HG03460 (cell line): ENCODE measurements at regions not wholly inside any gene's neighbourhood (a gene's known extent, or its start where the extent isn't known, plus 50 kb on each side); places are given as distances from the start of the nearest gene placed in this dataset.
"Not testable (repeated sequence)": the region's sequence is repeated elsewhere in the genome, so short reads cannot be mapped to it uniquely, and the experiment has no call there.

Experiments
- ATAC-seq: cut with Tn5 transposase; IDR thresholded peaks from one replicate; pipeline ENCODE4 v1.9.1; 2021; ENCODE audit not compliant: unreplicated experiment

DNA sequence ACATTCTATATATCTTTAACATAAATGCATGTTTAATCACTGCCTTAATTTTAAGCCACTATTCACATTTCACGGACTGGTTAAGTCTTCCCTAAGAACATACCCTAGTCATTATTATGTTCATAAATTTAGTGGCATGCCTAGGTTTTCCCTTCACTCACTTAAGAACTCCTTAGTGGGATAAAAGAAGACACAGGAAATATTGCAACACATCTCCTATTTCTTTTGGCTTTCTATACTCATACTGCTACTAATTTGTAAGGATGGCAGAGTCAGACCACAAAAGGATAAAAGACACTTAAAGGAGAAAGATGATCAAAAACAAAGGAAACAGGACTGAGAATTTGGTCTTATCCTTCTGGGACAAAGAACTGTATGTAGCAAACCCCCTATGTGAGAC is 951.4 kb downstream of the SORCS3 start:
- no peak for ATAC-seq

DNA sequence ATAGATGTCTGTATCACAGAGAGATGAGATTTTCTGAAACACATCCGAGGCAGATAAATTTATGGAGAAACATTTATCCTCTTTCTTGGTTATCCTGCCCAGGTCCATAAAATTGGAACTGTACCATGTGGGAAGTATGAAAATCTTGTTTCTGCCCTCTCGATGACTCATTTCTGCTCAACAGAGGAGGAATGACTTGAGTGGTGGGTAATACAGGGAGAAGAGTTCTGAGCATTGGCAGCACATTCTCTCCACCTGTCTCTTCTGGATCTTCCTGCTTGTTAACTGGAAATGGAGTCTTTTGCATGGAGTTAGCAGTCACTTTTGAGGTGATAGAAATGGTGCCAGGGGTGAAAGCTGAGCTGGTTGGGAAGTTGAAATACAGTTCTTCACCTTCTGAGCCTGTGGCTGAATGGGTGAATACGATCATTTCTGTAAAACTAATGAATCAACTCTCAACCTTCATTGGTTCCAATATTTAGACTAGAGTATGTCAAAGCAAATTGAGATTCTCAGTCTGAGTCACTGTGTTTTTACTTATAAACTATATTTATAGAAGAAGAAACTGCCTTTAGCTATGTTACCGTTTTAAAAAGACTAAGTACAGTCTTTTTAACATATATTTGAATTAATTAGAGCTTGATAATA is 945.5 kb downstream of the SORCS3 start:
- ATAC-seq, result no peak

DNA sequence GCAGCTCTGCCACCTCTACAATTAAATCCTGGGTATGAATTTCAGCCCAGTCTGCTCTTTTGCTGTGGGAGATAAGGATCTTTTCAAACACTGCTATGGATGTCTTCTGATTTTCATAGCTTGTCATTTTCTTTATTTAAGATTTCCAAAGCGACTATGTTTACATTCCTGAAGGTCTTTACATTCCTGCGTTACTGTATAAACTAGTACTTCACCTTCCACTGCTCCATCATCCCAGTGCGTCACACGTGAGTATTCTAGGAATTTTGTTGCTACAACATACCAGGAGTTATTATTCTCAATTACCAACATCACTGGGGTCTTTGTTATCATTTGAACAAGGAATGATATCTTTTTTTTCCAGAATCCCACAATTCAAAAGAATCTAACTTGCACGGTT is 944.7 kb downstream of the SORCS3 start:
- ATAC-seq, result no peak

DNA sequence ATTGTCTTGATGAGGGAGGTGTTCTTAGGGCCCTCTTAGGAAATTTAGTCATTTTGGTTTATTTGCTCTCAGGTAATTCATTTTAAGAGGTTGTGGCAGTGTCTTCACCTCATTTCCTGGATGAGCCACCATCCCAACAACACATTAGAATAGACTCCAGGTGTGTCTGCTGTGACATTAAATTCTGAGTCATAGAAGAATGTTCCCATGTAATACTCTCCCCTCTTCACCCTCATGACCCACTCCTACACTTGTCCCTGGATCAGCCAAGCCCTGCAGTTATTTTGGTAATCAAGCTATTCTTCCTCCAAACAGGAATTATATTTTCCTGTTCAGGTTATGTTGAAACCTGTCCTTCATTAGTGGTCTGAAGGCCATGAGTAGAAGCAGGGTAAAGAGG is 944.1 kb downstream of the SORCS3 start:
- ATAC-seq, result no peak

DNA sequence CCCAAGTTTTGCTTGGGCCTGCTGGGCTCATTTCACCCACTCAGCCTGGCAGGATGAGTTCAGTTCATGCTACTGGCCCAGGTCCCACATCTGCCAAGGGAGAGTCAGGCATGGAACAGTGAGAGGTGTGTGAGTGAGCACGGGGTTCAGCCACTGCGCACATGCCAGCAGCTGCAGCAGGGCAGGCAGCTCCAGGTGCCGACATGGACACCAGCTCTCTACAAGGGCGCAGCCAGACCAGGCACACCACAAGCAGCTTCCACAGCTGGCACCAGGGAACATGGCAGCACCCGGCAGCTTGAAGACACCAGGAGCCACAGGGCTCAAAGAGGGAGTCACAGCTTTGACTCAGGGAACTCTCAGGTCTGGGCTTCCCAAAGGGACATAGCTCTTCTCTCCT is 938.0 kb downstream of the SORCS3 start:
- no peak for ATAC-seq

DNA sequence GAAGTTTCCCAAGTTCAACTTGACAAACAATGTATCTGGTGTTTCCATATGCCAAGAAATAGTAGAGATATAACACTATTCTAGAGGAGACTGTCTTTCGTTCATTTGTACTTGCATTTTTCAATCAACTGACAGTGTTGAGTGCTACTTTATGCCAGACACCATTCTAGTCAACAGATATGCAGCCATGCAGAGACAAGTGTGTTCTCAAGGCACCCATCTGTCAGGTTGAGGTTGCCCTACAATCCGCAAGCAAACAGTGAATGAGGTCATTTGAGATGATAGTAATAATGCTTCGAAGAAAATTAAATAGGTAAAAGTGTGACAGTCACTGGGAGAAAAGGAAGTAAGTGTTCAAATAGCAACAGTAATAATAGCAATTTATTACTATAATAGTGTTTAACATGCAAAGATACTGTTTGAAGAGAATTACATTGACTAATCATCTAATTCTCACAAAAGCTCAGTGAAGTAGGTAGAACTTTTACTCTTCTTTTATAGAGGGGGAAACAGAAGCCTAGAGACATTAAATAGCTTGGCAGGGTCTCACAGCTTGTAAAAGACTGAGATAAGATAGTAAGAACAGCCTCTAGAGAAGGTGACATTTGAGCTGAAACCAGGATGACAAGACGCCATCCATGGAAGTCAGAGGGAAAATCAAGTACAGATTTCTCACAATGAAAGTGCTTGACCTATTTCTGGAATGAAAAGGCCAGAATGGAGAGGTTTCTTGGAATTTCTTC is 936.9 kb downstream of the SORCS3 start:
- no peak for ATAC-seq

DNA sequence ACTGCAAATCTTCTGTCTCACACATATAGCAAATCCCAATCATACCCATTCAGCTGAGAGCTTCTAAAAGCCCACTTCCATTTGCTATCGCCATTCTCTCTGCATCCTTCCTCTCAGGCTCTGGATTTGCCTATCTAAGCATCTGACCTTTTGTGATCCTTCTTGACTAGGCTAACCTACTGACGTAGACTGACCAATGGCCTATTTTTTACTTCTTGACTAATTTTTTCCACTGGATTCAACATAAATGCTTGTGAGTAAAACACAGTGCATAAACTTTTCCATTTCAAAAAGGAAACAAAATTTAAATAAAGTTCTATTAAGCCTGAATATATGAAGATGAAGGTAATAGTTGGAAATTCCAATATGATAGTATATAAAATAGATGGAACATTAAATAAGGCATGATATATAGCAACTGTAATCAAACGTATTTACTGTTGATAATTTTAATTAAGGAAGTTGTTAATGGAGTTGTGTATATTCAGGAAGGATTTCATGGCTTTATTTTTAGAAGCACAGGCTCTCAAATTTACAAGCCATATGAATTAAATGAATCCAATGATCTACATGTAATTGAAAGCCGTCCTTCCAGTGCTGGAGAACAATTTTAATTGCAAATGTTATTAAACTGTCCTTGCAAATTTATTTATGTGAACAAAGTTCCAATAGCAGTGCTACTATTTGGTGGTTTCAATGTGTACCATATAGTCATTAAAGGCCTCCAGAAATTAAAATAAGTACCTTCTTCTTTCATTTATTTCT is 918.4 kb downstream of the SORCS3 start:
- no peak for ATAC-seq

DNA sequence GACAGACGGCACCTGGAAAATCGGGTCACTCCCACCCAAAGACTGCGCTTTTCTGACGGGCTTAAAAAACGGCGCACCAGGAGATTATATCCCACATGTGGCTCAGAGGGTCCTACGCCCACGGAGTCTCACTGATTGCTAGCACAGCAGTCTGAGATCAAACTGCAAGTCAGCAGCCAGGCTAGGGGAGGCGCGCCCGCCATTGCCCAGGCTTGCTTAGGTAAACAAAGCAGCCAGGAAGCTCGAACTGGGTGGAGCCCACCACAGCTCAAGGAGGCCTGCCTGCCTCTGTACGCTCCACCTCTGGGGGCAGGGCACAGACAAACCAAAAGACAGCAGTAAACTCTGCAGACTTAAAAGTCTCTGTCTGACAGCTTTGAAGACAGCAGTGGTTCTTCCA is 909.4 kb downstream of the SORCS3 start:
- not testable (repeated sequence) for ATAC-seq

DNA sequence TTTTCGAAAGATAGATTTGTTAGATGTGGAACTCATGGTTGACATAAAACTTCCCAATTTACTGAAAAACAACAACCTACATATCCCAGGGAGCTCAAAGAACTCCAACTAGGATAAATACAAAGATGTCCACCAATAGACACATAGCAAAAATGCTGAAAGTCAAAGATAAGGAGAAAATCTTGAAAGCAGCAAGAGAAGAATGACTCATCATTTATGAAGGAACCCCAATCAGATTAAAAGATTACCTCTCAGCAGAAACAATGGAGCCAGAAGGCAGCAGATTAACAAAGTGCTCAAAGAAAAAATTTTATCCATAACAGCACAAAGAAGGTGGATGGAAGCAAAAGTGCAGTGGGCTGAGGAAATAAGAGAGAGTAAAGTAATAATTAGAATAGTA is 908.6 kb downstream of the SORCS3 start:
- ATAC-seq, result no peak

DNA sequence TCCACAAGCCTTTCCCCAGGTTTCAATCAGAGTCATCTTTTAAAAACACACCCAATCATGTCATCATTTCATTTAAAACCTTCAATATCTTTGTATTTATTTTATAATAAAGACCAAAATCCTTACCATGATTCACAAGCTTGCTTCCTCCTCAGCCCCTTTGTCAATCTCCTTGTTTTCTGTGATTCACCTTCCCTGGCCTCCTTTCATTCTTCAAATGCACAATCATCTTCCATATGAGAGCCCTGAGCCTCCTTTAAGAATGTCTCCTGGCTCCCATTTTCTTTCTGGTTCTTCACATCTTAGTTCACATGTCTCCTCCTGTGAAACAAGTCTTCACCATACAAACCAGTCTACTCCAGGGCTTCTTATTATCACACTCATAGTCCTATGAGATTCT is 904.0 kb downstream of the SORCS3 start:
- ATAC-seq, result no peak

DNA sequence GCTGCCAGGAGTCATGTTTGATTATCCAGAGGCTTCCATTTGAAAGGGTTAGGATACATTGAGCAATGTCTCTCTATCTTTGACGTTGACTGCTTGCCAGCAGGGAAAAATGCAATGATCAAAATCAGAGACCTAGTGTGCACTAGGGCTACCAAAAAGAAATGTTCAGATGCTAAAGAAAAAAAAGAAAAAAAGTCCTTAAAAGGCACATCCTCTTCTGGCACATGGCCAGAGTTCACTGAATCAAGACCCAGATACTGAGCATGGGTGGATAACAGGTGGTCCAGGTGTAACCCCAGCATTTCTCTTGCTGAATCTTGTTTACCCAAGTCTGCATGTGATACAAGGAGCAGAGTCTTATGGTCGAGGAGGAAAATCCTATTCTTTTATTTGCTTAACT is 899.3 kb downstream of the SORCS3 start:
- ATAC-seq, result no peak

DNA sequence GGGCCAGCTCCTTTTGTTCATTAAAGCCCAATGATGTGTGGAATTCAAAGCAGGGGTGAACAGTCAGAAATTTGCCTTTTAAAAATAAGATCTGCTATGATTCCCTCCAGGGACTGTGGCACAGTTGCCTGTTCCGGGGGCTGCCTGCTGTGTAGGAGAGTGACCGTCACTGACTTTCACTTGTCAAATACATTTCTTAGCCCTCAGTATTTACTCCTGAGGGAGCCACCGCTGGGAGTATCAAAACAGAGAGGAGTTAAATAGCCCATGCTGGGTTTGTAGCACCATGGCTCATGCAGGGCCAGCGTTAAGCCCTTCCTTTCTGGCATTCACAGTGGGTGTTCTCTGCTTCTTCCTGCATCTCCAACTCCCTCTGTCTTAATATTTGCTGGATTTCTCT is 897.8 kb downstream of the SORCS3 start:
- no peak for ATAC-seq

DNA sequence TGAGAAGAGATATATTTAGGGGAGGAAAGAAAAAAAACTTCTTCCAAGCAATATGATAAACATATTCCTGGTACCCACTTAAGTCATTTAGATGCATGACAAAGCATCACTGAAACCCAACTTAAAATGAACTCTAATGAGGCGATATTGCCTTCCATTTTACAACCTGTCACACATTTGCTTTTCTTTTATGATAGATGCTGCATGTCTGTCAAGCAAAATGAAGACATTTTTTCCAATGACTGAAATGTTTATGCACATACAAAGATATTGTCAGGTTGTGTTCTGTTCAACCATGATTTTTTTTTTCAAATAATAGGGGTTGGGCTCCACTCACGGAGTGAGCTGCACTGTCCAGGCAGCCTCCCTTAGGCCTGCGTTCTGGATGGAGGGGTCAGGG is 894.4 kb downstream of the SORCS3 start:
- ATAC-seq, result no peak

DNA sequence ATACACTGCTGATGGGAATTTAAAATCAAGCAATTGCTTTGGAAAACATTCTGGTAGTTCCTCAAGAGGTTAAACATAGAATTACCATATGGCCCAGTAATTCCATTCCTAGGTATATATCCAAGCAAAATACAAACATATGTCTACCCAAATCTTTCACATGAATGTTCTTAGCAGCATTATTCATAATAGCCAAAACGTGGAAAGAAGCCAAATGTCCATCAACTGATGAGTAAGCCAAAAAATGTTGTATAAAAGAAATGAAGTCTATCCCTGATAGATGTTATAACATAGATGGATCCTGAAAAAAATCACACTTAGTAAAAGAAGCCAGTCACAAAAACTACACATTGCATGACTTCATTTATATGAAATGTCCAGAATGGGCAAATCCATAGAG is 893.0 kb downstream of the SORCS3 start:
- no peak for ATAC-seq

DNA sequence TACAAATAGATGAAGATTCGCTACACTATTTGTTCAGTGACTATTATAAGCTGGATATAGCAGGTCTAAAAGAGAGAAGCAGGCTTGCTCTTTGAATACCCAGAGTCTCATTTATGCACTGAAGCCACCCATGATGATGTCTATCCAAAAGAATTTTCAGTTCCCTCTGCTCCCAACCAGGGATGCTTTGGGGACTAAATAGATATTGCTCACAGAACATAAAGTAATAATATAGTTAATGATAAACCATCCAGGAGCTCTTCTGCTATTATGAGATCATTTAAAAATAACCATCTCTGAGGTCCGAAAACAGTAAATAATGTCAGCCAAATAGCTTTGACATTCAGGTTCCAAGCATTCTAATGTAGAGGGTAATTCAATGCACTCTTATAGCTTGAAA is 875.4 kb downstream of the SORCS3 start:
- no peak for ATAC-seq

DNA sequence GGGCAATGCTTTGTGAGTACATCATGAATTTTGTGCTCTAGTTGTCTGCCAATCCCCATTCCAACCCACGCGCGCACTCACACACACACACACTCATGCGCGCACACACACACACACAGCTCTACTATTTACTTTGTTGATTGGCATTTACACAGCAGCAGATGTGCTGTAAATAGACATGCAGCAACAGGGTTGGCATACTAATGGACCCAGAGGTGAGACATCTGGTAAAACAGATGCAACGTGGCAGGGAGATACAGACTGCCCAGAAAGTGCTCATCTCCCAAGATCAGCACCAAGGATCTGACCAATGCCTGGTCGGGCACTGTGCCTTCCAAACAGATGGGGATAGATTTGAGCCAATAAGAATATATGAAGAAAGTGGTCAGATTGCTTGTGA is 873.0 kb downstream of the SORCS3 start:
- ATAC-seq, result no peak

DNA sequence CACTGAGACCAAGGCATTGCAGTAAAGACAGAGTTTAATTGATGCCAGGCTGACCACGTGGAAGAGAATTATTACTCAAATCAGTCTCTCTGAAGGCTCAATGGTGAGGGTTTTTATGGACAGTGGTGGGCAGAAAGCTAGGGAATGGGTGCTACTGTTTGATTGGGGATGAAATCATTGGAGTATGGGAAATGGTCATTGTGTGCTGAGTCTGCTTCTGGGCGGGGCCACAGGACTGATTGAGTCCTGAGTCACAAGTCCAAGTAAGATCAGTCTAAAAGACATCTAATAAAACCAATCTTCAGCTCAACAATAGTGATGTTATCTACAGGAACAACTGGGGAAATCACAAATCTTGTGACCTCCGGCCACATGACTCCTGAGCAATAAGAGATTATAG is 868.4 kb downstream of the SORCS3 start:
- ATAC-seq, result no peak

DNA sequence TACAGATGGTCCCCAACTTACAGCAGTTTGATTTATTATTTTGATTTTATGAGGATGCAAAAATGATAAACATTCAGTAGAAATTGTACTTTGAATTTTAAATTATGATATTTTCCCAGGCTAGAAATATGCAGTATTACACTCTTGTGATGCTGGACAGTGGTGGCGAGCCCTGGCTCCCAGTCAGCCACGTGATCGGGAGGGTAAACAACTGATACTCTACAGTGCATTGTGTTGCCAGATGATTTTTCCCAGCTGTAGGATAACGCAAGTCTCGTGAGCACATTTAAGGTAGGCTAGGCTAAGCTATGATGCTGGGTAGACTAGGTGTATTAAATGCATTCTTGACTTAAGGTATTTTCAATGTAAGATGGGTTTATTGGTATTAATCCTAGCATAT is 865.2 kb downstream of the SORCS3 start:
- no peak for ATAC-seq

DNA sequence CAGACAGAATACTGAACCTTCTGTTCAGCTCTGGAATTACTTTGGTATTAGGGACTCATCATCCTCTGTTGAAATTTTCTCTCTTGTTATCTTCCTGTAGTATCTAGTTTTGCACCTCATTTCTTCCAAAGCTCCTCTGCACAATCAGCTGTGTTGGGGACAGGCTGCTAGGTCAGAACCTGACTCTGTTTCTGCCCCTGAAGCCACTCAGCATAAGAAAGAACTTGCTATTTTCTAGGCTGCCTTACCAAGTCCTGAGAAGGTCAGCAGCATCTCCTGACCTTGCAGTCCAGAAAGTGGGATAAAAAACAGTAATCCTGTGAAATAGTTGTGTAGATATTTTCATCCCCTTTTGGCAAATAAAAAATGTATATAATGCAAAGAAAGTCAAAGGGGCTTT is 862.6 kb downstream of the SORCS3 start:
- no peak for ATAC-seq

DNA sequence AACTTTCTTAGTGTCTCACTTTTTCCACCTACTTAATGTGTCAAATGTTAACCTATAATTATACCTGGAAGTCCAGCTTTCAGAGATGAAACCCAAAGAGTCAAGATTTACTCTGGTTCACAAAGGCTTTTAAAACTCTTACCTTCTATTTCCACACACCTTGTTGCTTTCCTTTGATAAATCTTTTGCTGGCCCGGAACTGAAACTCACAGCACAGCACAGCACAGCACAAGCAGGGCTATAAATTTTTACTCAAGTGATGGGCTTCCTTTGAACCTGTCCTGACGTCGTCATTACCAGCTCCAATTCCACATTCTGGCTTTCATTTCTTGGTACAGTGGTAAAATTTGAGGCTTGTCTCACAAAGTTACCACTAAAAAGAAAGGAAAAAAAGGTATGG is 861.0 kb downstream of the SORCS3 start:
- no peak for ATAC-seq

DNA sequence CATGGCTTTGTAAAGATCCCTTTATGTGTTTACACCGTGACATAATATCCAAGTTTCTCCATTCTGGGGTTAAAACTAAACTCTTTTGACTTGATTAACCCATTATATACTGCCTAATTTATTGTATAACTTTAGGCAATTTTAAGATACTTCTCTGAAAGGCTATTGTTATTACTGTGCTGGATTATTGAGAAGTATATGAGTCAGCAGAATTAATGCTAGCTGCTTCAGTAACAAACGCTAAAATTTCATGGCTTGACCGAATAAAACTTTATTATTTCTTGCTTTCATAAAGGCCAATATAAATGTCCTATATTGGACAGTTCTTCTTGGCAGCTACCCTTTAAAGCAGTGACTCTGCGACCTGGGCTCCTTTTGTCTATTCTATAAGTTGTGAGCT is 853.9 kb downstream of the SORCS3 start:
- ATAC-seq, result no peak

DNA sequence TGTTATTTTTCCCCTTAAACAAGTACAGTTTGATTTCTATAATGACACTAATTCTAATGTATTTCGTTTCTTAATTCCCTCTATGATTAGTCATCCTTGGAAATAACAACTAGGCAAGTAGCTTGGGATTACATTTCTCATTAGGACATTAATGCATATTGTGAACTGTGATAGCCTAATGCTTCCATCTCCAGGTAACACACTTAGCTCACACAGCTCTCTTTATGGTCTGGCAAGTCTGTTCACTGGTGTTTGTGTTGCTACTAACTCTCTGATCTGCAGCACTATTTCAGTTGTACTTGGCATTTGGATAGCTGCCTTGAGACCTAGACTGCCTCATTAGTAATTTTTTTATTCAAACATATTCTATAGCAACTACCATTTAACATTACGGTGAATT is 853.2 kb downstream of the SORCS3 start:
- no peak for ATAC-seq
